ENCODE measurements at regions not wholly inside any gene's neighbourhood (a gene's known extent, or its start where the extent isn't known, plus 50 kb on each side); places are given as distances from the start of the nearest gene placed in this dataset.

GRCh38 chr13:65063753-65064152, 2166.4 kb downstream of the PCDH9 start:
- Histone ChIP-seq H3K27ac (no peak overlapping the region), H3K27me3 (no peaks in the 10 kb centered on the region), H3K4me1 (ENCODE audit: insufficient read depth) (no peaks in the 10 kb centered on the region), H3K4me3 (no peak overlapping the region), H3K9me3 (no peaks in the 10 kb centered on the region), H3K36me3 (no peaks in the 10 kb centered on the region)
- TF ChIP-seq POLR2A (IDR thresholded peaks at IDR 0.05) (no peak), EP300 (IDR thresholded peaks at IDR 0.05) (no peak)
- TF ChIP-seq, protein P1, sequence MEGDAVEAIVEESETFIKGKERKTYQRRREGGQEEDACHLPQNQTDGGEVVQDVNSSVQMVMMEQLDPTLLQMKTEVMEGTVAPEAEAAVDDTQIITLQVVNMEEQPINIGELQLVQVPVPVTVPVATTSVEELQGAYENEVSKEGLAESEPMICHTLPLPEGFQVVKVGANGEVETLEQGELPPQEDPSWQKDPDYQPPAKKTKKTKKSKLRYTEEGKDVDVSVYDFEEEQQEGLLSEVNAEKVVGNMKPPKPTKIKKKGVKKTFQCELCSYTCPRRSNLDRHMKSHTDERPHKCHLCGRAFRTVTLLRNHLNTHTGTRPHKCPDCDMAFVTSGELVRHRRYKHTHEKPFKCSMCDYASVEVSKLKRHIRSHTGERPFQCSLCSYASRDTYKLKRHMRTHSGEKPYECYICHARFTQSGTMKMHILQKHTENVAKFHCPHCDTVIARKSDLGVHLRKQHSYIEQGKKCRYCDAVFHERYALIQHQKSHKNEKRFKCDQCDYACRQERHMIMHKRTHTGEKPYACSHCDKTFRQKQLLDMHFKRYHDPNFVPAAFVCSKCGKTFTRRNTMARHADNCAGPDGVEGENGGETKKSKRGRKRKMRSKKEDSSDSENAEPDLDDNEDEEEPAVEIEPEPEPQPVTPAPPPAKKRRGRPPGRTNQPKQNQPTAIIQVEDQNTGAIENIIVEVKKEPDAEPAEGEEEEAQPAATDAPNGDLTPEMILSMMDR (IDR thresholded peaks at IDR 0.05), result no peak
- intact Hi-C loops (cut with DNase I), result no loop called here
- 0% methylated on average over 2 of the region's 2 CpGs; no CpG with 5 or more reads in 2 of the 3 donors for WGBS, 3 donors
- no peak for DNase-seq

DNA sequence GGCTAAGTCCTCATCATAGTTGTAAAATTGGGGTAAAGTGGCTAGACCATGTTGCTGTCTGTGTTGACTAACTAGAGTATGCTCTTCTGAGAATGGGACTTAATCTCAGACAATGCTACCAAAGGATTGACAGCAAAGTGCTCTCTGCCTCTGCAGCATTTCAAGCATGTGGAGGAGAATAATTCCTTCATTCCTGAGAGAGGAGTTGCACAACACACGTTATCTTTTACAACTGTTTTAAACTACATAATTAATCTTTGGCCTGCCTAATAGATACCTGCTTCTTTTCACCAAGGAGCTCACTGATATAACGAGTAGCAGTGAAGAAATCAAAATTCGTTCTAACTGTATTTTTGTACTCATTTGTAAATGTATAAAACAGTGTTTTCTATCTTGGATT, 2172.2 kb downstream of the PCDH9 start:
- intact Hi-C loops (cut with DNase I), result no loop called here
- 19 to 21% (median 20%) methylated on average over 3 of the region's 3 CpGs for WGBS, 3 donors
- no peak for DNase-seq
- Histone ChIP-seq H3K4me3 (no peak overlapping the region), H3K4me1 (ENCODE audit: insufficient read depth) (no peaks in the 10 kb centered on the region), H3K27ac (no peak overlapping the region), H3K36me3 (no peaks in the 10 kb centered on the region), H3K9me3 (no peaks in the 10 kb centered on the region), H3K27me3 (no peaks in the 10 kb centered on the region)
- TF ChIP-seq POLR2A (IDR thresholded peaks at IDR 0.05) (no peak), EP300 (IDR thresholded peaks at IDR 0.05) (no peak)
- TF ChIP-seq, protein P1 (IDR thresholded peaks at IDR 0.05), result no peak

- DNase-seq, result no peak
- Histone ChIP-seq H3K4me1 (ENCODE audit: insufficient read depth) (no peaks in the 10 kb centered on the region), H3K36me3 (no peaks in the 10 kb centered on the region), H3K4me3 (no peak overlapping the region), H3K27ac (no peak overlapping the region), H3K27me3 (no peaks in the 10 kb centered on the region), H3K9me3 (no peaks in the 10 kb centered on the region)
- intact Hi-C loops (cut with DNase I), result no loop called here
- WGBS, 3 donors, result 77 to 87% (median 86%) methylated on average over 2 of the region's 2 CpGs
- TF ChIP-seq, protein P1 (IDR thresholded peaks at IDR 0.05), result no peak
- TF ChIP-seq POLR2A (IDR thresholded peaks at IDR 0.05) (no peak), EP300 (IDR thresholded peaks at IDR 0.05) (no peak)
These were observed 2175.9 kb downstream of the PCDH9 start for GRCh38 chr13:65054277-65054676.

DNA sequence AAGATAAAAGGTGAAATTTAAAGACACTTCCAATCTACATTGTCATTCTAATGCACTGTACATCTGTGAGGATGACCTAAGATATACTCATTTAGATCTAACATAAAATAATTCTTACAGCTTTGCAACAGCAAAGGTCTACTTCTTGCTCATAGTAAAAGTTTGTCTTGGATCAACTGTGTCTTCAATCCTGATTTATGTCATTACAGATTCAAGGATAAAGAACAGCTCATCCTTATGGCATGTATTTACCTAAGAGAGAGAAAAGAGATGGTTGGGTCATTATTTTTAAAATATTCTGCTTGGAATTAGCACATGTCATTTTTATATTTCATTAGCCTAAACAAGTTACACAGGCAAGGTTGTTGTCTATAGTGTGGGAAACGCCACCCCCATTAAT, 2193.1 kb downstream of the PCDH9 start:
- TF ChIP-seq, protein P1 (IDR thresholded peaks at IDR 0.05), result no peak
- no peak for TF ChIP-seq POLR2A (IDR thresholded peaks at IDR 0.05)
- TF ChIP-seq EP300 (IDR thresholded peaks at IDR 0.05), result no peak
- Histone ChIP-seq H3K27me3 (no peaks in the 10 kb centered on the region), H3K4me1 (ENCODE audit: insufficient read depth) (no peaks in the 10 kb centered on the region), H3K27ac (no peak overlapping the region), H3K4me3 (no peak overlapping the region), H3K36me3 (no peaks in the 10 kb centered on the region), H3K9me3 (no peaks in the 10 kb centered on the region)
- no peak for DNase-seq
- intact Hi-C loops (cut with DNase I), result no loop called here
- 71 to 97% (median 87%) methylated on average over 1 of the region's 1 CpG for WGBS, 3 donors

- no peaks in the 10 kb centered on the region for H3K27me3 ChIP-seq
- H3K4me1 ChIP-seq (ENCODE audit: insufficient read depth), result no peaks in the 10 kb centered on the region
- no peak overlapping the region for H3K27ac ChIP-seq
- DNase-seq, result no peak
- TF ChIP-seq EP300 (IDR thresholded peaks at IDR 0.05) (no peak), POLR2A (IDR thresholded peaks at IDR 0.05) (no peak)
- TF ChIP-seq, protein P1 (IDR thresholded peaks at IDR 0.05), result no peak
- no peaks in the 10 kb centered on the region for H3K9me3 ChIP-seq
- H3K36me3 ChIP-seq, result no peaks in the 10 kb centered on the region
- no peak overlapping the region for H3K4me3 ChIP-seq
- intact Hi-C loops (cut with DNase I), result no loop called here
These were observed 2194.8 kb downstream of the PCDH9 start for GRCh38 chr13:65035302-65035701.

Data from ovary (tissue), 7 donors.